Loucy (cell line): ENCODE measurements at regions not wholly inside any gene's neighbourhood (a gene's known extent, or its start where the extent isn't known, plus 50 kb on each side); places are given as distances from the start of the nearest gene placed in this dataset.

ENCODE experiments used
- EZH2phosphoT487 ChIP-seq: fragments of 200-600 bp; IDR thresholded peaks from 2 replicates; pipeline ENCODE4 v1.6.1; 2018; ENCODE audit warnings: antibody characterized with exemption, mild to moderate bottlenecking, moderate library complexity, borderline replicate concordance
- TF ChIP-seq, protein P1 (sequence below): fragments of 200-600 bp; sonication (generic); conservative IDR thresholded peaks from 2 replicates; pipeline ENCODE4 v1.5.1; 2014; ENCODE audit warnings: mild to moderate bottlenecking, antibody characterized with exemption, low read length

DNA sequence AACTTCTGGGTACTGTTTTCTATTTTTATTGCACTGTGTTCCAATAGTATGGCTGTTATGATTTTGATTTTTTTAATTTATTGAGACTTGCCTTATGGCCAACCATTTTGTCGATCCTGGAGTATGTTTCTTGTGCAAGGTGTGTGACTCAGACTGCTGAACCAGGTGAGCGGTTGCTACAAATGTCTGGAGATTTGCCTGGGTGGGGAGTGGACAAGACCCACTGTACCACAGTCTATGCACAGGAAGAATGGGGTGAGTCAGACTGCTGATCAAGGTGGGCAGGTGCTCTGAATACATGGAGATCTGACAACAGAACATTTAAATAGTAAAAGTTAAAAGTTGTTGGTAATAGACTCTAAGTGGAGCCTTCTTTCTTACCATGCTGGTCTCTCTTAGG, 609.2 kb downstream of the CSNK1G3 start:
- TF ChIP-seq, protein P1, sequence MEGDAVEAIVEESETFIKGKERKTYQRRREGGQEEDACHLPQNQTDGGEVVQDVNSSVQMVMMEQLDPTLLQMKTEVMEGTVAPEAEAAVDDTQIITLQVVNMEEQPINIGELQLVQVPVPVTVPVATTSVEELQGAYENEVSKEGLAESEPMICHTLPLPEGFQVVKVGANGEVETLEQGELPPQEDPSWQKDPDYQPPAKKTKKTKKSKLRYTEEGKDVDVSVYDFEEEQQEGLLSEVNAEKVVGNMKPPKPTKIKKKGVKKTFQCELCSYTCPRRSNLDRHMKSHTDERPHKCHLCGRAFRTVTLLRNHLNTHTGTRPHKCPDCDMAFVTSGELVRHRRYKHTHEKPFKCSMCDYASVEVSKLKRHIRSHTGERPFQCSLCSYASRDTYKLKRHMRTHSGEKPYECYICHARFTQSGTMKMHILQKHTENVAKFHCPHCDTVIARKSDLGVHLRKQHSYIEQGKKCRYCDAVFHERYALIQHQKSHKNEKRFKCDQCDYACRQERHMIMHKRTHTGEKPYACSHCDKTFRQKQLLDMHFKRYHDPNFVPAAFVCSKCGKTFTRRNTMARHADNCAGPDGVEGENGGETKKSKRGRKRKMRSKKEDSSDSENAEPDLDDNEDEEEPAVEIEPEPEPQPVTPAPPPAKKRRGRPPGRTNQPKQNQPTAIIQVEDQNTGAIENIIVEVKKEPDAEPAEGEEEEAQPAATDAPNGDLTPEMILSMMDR: no peak
- no peak for TF ChIP-seq EZH2phosphoT487
